ENCODE measurements at regions not wholly inside any gene's neighbourhood (a gene's known extent, or its start where the extent isn't known, plus 50 kb on each side); places are given as distances from the start of the nearest gene placed in this dataset.
"Not testable (repeated sequence)": the region's sequence is repeated elsewhere in the genome, so short reads cannot be mapped to it uniquely, and the experiment has no call there.

GRCh38 chr5:126277762-126278161 is 145.4 kb upstream of the GRAMD2B start:
- DNase-seq (ENCODE audit: low read depth in 2 of 2), result no peak

GRCh38 chr5:126280343-126280742 is 142.9 kb upstream of the GRAMD2B start:
- no peak for DNase-seq (ENCODE audit: low read depth in 2 of 2)

GRCh38 chr5:126280846-126281245 is 142.4 kb upstream of the GRAMD2B start:
- no peak for DNase-seq (ENCODE audit: low read depth in 2 of 2)

- DNase-seq (ENCODE audit: low read depth in 2 of 2), result no peak
These were observed 138.1 kb upstream of the GRAMD2B start for GRCh38 chr5:126284977-126285696.

- DNase-seq (ENCODE audit: low read depth in 2 of 2), result not testable (repeated sequence)
These were observed 127.1 kb upstream of the GRAMD2B start for GRCh38 chr5:126296121-126296520.

- no peak for DNase-seq (ENCODE audit: low read depth in 2 of 2)
These were observed 122.9 kb upstream of the GRAMD2B start for GRCh38 chr5:126300293-126300692.

- no peak for DNase-seq (ENCODE audit: low read depth in 2 of 2)
These were observed 122.2 kb upstream of the GRAMD2B start for GRCh38 chr5:126301056-126301455.

GRCh38 chr5:126309860-126310259 is 113.3 kb upstream of the GRAMD2B start:
- no peak for DNase-seq (ENCODE audit: low read depth in 2 of 2)

GRCh38 chr5:126311766-126312165 is 111.4 kb upstream of the GRAMD2B start:
- DNase-seq (ENCODE audit: low read depth in 2 of 2), result no peak

- no peak for DNase-seq (ENCODE audit: low read depth in 2 of 2)
These were observed 107.9 kb upstream of the GRAMD2B start for GRCh38 chr5:126315341-126315740.

- no peak for DNase-seq (ENCODE audit: low read depth in 2 of 2)
These were observed 90.9 kb upstream of the GRAMD2B start for GRCh38 chr5:126332326-126332725.

GRCh38 chr5:126334760-126335159 is 88.4 kb upstream of the GRAMD2B start:
- no peak for DNase-seq (ENCODE audit: low read depth in 2 of 2)

- no peak for DNase-seq (ENCODE audit: low read depth in 2 of 2)
These were observed 87.3 kb upstream of the GRAMD2B start for GRCh38 chr5:126335886-126336285.

GRCh38 chr5:126338635-126339034 is 84.6 kb upstream of the GRAMD2B start:
- no peak for DNase-seq (ENCODE audit: low read depth in 2 of 2)

GRCh38 chr5:126339215-126339805 is 83.9 kb upstream of the GRAMD2B start:
- no peak for DNase-seq (ENCODE audit: low read depth in 2 of 2)

GRCh38 chr5:126341906-126342630 is 81.1 kb upstream of the GRAMD2B start:
- DNase-seq (ENCODE audit: low read depth in 2 of 2), result no peak

GRCh38 chr5:126348855-126349635 is 74.2 kb upstream of the GRAMD2B start:
- no peak for DNase-seq (ENCODE audit: low read depth in 2 of 2)

GRCh38 chr5:126351153-126351552 is 72.1 kb upstream of the GRAMD2B start:
- no peak for DNase-seq (ENCODE audit: low read depth in 2 of 2)

- no peak for DNase-seq (ENCODE audit: low read depth in 2 of 2)
These were observed 69.0 kb upstream of the GRAMD2B start for GRCh38 chr5:126354012-126354857.

GRCh38 chr5:126354858-126355731 is 68.1 kb upstream of the GRAMD2B start:
- DNase-seq (ENCODE audit: low read depth in 2 of 2), result no peak
